ENCODE measurements at regions not wholly inside any gene's neighbourhood (a gene's known extent, or its start where the extent isn't known, plus 50 kb on each side); places are given as distances from the start of the nearest gene placed in this dataset.

- no peak for DNase-seq (ENCODE audit: low spot score)
Observed at GRCh38 chr12:4849795-4850345, 59.8 kb upstream of the KCNA1 start.

More at GRCh38 chr12:4849795-4850345, 59.8 kb upstream of the KCNA1 start:
- no peaks in the 10 kb centered on the region for H3K79me2 ChIP-seq (replicated peaks; ENCODE audit: insufficient read depth)
- H2AFZ ChIP-seq = no peak overlapping the region
- Mint-ChIP-seq H3K9me3 (no peaks in the 10 kb centered on the region), H3K4me3 (no peak overlapping the region), H3K36me3 (ENCODE audit: low read depth) (no peaks in the 10 kb centered on the region; the same call in 2 of the 3 replicates), H3K4me1 (no peaks in the 10 kb centered on the region), H3K27me3 (ENCODE audit: insufficient read depth, low read depth, poor library complexity) (peaks cover 7% of the 10 kb centered on the region), H3K27ac (no peak overlapping the region; the same call in 1 of the 2 replicates)
- H3K27me3 ChIP-seq (ENCODE audit: insufficient read depth) = no peaks in the 10 kb centered on the region
- no peaks in the 10 kb centered on the region for H3K9me2 ChIP-seq (ENCODE audit: insufficient read depth)
- H3K4me1 ChIP-seq (ENCODE audit: insufficient read depth) = no peaks in the 10 kb centered on the region
- H3K4me3 ChIP-seq = no peak overlapping the region
- ATAC-seq = no peak
- H3F3A ChIP-seq (replicated peaks; ENCODE audit: low read depth) = no peaks in the 10 kb centered on the region
- H4K20me1 ChIP-seq (replicated peaks; ENCODE audit: insufficient read depth) = no peaks in the 10 kb centered on the region; the same call in 1 of the 2 replicates
- no peak overlapping the region for H3K4me2 ChIP-seq
- H3K27ac ChIP-seq (ENCODE audit: low read depth) = no peak overlapping the region
- H3K36me3 ChIP-seq (ENCODE audit: insufficient read depth) = no peaks in the 10 kb centered on the region
- TF ChIP-seq ZNF331 (CRISPR knock-in tag; IDR thresholded peaks at IDR 0.05; ENCODE audit: low read depth) (no peak), NANOG (IDR thresholded peaks at IDR 0.05; ENCODE audit: borderline replicate concordance) (no peak), ZNF462 (CRISPR knock-in tag; IDR thresholded peaks at IDR 0.05) (no peak), EZH2phosphoT487 (IDR thresholded peaks at IDR 0.05; ENCODE audit: unreplicated experiment) (no peak), EZH2 (IDR thresholded peaks at IDR 0.05; ENCODE audit: low read depth, unreplicated experiment) (no peak), POLR2AphosphoS5 (IDR thresholded peaks at IDR 0.05; ENCODE audit: low read depth) (no peak)

Measured in GM23338 (cell line).